Hepatocyte (in vitro differentiated cells): ENCODE measurements at regions not wholly inside any gene's neighbourhood (a gene's known extent, or its start where the extent isn't known, plus 50 kb on each side); places are given as distances from the start of the nearest gene placed in this dataset.

Experiments
- DNase-seq: peaks from one replicate; pipeline ENCODE4 v3.0.0-alpha.2; 2016; ENCODE audit warnings: low spot score
- H2AFZ ChIP-seq: fragments of 200-600 bp; sonication (generic); 2 replicates; pipeline ENCODE4 v1.6.0; 2016; ENCODE audit warnings: antibody characterized with exemption, mild to moderate bottlenecking
- H3K27ac ChIP-seq: fragments of 200-600 bp; sonication (generic); 2 replicates; pipeline ENCODE4 v1.5.1; 2016; ENCODE audit warnings: mild to moderate bottlenecking
- H3K27me3 ChIP-seq: fragments of 200-600 bp; sonication (generic); 2 replicates; pipeline ENCODE4 v1.6.1; 2016
- H3K36me3 ChIP-seq: fragments of 200-600 bp; sonication (generic); replicated peaks from 2 replicates; pipeline ENCODE4 v1.5.1; 2016; ENCODE audit warnings: low read depth; ENCODE audit not compliant: insufficient read depth
- H3K4me1 ChIP-seq: fragments of 200-600 bp; sonication (generic); 2 replicates; pipeline ENCODE4 v1.5.1; 2016; ENCODE audit warnings: mild to moderate bottlenecking, moderate library complexity; ENCODE audit not compliant: insufficient read depth
- H3K4me2 ChIP-seq: fragments of 200-600 bp; sonication (generic); 2 replicates; pipeline ENCODE4 v1.6.0; 2016
- H3K4me3 ChIP-seq: fragments of 200-600 bp; sonication (generic); 2 replicates; pipeline ENCODE4 v1.5.1; 2016; ENCODE audit warnings: mild to moderate bottlenecking
- H3K79me2 ChIP-seq: fragments of 200-600 bp; sonication (generic); 2 replicates; pipeline ENCODE4 v1.6.0; 2017; ENCODE audit warnings: mild to moderate bottlenecking
- H3K9me2 ChIP-seq: fragments of 200-600 bp; sonication (generic); replicated peaks from 2 replicates; pipeline ENCODE4 v1.6.0; 2017; ENCODE audit warnings: mild to moderate bottlenecking; ENCODE audit not compliant: insufficient read depth
- H3K9me3 ChIP-seq: fragments of 200-600 bp; sonication (generic); 2 replicates; pipeline ENCODE4 v1.5.1; 2016; ENCODE audit warnings: low read depth, mild to moderate bottlenecking
- H4K20me1 ChIP-seq: fragments of 200-600 bp; sonication (generic); 2 replicates; pipeline ENCODE4 v1.6.0; 2016; ENCODE audit warnings: mild to moderate bottlenecking; ENCODE audit not compliant: insufficient read depth, poor library complexity, severe bottlenecking
- CTCF ChIP-seq: fragments of 200-600 bp; sonication (generic); IDR thresholded peaks from 2 replicates; pipeline ENCODE4 v1.5.1; 2016; ENCODE audit warnings: antibody characterized with exemption, mild to moderate bottlenecking; ENCODE audit not compliant: poor library complexity
- EZH2 ChIP-seq: fragments of 200-600 bp; sonication (generic); IDR thresholded peaks from 2 replicates; pipeline ENCODE4 v1.6.1; 2016; ENCODE audit warnings: antibody characterized with exemption, mild to moderate bottlenecking, borderline replicate concordance
- EZH2phosphoT487 ChIP-seq: fragments of 200-600 bp; sonication (generic); IDR thresholded peaks from one replicate; pipeline ENCODE4 v1.6.1; 2018; ENCODE audit warnings: antibody characterized with exemption, mild to moderate bottlenecking, low read depth, moderate library complexity; ENCODE audit not compliant: unreplicated experiment, severe bottlenecking
- WGBS: methylation state at CpG from one replicate; pipeline ENCODE4 v1.1.6; 2016; ENCODE audit warnings: low lambda C conversion rate; ENCODE audit errors: missing lambda C conversion rate; 5-methylcytosine and 5-hydroxymethylcytosine counted together

DNA sequence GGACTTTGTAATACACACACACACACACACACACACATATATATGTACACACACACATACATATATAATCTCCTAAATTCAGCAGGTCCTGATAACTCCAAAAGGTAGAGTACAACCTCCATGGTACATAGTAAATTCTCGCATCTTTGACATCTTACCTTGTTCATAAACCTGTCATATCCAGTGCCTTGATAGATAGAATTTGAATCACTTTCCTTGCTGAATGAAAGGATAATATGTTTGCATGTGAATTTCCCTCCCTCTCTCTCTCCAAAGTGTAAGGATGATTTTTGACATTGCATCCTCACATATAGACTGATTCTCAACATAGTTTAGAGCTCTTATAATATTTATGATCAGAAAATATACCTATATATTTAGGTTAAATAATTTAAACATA lies 567.1 kb upstream of the ADGRL2 start:
- Histone ChIP-seq H3K4me2 (no peak overlapping the region), H3K4me3 (no peak overlapping the region), H3K9me3 (no peaks in the 10 kb centered on the region), H3K27me3 (no peaks in the 10 kb centered on the region), H2AFZ (no peak overlapping the region), H4K20me1 (no peaks in the 10 kb centered on the region), H3K4me1 (peaks cover 30% of the 10 kb centered on the region), H3K27ac (no peak overlapping the region), H3K36me3 (no peaks in the 10 kb centered on the region), H3K79me2 (no peaks in the 10 kb centered on the region), H3K9me2 (no peaks in the 10 kb centered on the region)
- WGBS: 100% methylated on average over 1 of the region's 1 CpG
- no peak for DNase-seq
- TF ChIP-seq EZH2phosphoT487: no peak
- TF ChIP-seq CTCF: no peak
- TF ChIP-seq EZH2: no peak

- no peak for DNase-seq
- no peaks in the 10 kb centered on the region for H3K36me3 ChIP-seq
- H3K4me1 ChIP-seq: peaks cover 21% of the 10 kb centered on the region
- no peaks in the 10 kb centered on the region for H3K79me2 ChIP-seq
- H3K27me3 ChIP-seq: no peaks in the 10 kb centered on the region
- no peaks in the 10 kb centered on the region for H4K20me1 ChIP-seq
- 48% methylated on average over 5 of the region's 5 CpGs for WGBS
- peak overlapping the region; percentile 54 for H3K4me2 ChIP-seq
- H2AFZ ChIP-seq: no peak overlapping the region
- H3K9me3 ChIP-seq: no peaks in the 10 kb centered on the region
- H3K27ac ChIP-seq: peak overlapping the region; percentile 10
- no peaks in the 10 kb centered on the region for H3K9me2 ChIP-seq
- no peak overlapping the region for H3K4me3 ChIP-seq
- no peak for TF ChIP-seq EZH2phosphoT487
- TF ChIP-seq CTCF: no peak
- TF ChIP-seq EZH2: no peak
Observed at GRCh38 chr1:81232420-81232819, 568.3 kb upstream of the ADGRL2 start.

DNA sequence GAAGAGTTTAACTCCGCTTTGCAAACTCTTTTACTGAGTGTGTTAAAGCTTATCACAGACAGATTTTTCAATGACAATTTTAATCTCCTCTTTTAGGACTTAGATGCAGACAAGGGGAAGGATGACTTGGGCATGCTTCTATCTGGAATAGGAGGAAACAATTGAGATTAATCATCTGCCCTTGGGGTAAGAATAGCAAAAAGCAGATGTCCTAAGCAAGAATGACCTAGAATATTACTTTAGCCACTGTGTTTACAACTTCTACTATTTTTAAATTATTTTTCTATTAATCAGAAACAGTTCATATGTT lies 569.0 kb upstream of the ADGRL2 start:
- H4K20me1 ChIP-seq: no peaks in the 10 kb centered on the region
- no peaks in the 10 kb centered on the region for H3K9me3 ChIP-seq
- H3K79me2 ChIP-seq: no peaks in the 10 kb centered on the region
- peak overlapping the region; percentile 54 for H3K4me2 ChIP-seq
- H3K27ac ChIP-seq: peak overlapping the region; percentile 10
- H3K36me3 ChIP-seq: no peaks in the 10 kb centered on the region
- H3K4me3 ChIP-seq: no peak overlapping the region
- H3K9me2 ChIP-seq: no peaks in the 10 kb centered on the region
- DNase-seq: no peak
- H3K4me1 ChIP-seq: peaks cover 16% of the 10 kb centered on the region
- TF ChIP-seq EZH2phosphoT487 (no peak), EZH2 (no peak), CTCF (no peak)
- 33% methylated on average over 1 of the region's 1 CpG for WGBS
- H3K27me3 ChIP-seq: no peaks in the 10 kb centered on the region
- no peak overlapping the region for H2AFZ ChIP-seq
